Endothelial cell (in vitro differentiated cells): ENCODE measurements at regions not wholly inside any gene's neighbourhood (a gene's known extent, or its start where the extent isn't known, plus 50 kb on each side); places are given as distances from the start of the nearest gene placed in this dataset.
"Not testable (repeated sequence)": the region's sequence is repeated elsewhere in the genome, so short reads cannot be mapped to it uniquely, and the experiment has no call there.

Experiments used
- DNase-seq: peaks from one replicate; pipeline ENCODE4 v3.0.0; 2021; ENCODE audit warnings: low spot score
- H3K27ac Mint-ChIP-seq: one replicate; pipeline ENCODE4 v1.8.0; 2021; ENCODE audit warnings: mixed read lengths, inconsistent platforms; ENCODE audit not compliant: unreplicated experiment
- H3K27me3 Mint-ChIP-seq: one replicate; pipeline ENCODE4 v1.8.0; 2021; ENCODE audit warnings: mild to moderate bottlenecking, moderate library complexity, mixed read lengths, inconsistent platforms; ENCODE audit not compliant: unreplicated experiment
- H3K36me3 Mint-ChIP-seq: one replicate; pipeline ENCODE4 v1.8.0; 2021; ENCODE audit warnings: mild to moderate bottlenecking, low read depth, mixed read lengths, inconsistent platforms; ENCODE audit not compliant: unreplicated experiment
- H3K4me1 Mint-ChIP-seq: one replicate; pipeline ENCODE4 v1.8.0; 2021; ENCODE audit warnings: mild to moderate bottlenecking, mixed read lengths, inconsistent platforms; ENCODE audit not compliant: unreplicated experiment
- H3K4me3 Mint-ChIP-seq: one replicate; pipeline ENCODE4 v1.8.0; 2021; ENCODE audit warnings: mild to moderate bottlenecking, mixed read lengths, inconsistent platforms; ENCODE audit not compliant: unreplicated experiment
- H3K9me3 Mint-ChIP-seq: one replicate; pipeline ENCODE4 v1.8.0; 2021; ENCODE audit warnings: mixed read lengths, inconsistent platforms; ENCODE audit not compliant: unreplicated experiment
- CTCF ChIP-seq: fragments of 200-600 bp; sonication (generic); IDR thresholded peaks from one replicate; pipeline ENCODE4 v1.5.0; 2021; ENCODE audit warnings: antibody characterized with exemption; ENCODE audit not compliant: unreplicated experiment

DNA sequence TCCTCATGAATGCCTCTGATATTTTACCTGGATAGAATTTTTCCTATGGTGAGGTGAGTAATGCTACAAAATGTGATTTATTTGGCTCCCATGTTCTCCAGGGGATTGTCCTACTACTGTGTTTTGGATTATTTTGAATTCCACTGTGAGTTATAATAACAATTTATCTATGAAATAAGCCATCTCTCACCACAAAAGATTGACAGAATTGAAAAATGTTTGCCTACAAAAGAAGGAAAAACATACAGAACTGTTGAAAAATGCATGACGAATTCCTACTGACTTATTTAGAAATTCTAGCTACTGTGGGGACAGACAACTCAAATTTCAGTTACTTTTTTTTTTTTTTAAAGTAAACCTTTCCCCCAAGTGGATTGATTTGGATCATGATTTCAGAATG, 463.7 kb upstream of the GRIN3A start:
- H3K27ac Mint-ChIP-seq: no peak overlapping the region
- peaks cover 11% of the 10 kb centered on the region for H3K9me3 Mint-ChIP-seq
- no peak overlapping the region for H3K4me3 Mint-ChIP-seq
- no peak for TF ChIP-seq CTCF
- no peaks in the 10 kb centered on the region for H3K36me3 Mint-ChIP-seq
- no peak for DNase-seq
- no peaks in the 10 kb centered on the region for H3K4me1 Mint-ChIP-seq
- H3K27me3 Mint-ChIP-seq: no peaks in the 10 kb centered on the region

DNA sequence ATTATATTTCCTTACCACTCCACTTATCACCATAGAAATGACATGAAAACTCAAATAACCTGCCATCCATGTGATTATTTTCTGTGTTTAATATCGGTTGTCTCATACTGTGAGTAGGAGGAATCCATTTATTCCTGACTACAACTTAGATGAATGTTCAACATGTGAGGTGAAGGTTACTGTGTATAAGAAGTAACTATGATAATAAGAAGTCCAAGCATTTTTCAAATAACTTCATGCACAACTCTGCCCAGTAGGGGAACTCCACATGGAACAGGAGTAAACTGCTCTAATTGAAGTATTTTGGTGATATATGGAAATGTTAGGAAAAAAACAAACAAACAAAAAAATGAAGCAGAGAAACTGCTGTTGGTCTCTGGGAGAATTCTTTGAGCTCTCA, 447.5 kb upstream of the GRIN3A start:
- TF ChIP-seq CTCF: no peak
- Mint-ChIP-seq H3K4me3 (no peak overlapping the region), H3K36me3 (no peaks in the 10 kb centered on the region), H3K27ac (no peak overlapping the region), H3K27me3 (no peaks in the 10 kb centered on the region), H3K9me3 (peaks cover 15% of the 10 kb centered on the region), H3K4me1 (no peaks in the 10 kb centered on the region)
- no peak for DNase-seq

DNA sequence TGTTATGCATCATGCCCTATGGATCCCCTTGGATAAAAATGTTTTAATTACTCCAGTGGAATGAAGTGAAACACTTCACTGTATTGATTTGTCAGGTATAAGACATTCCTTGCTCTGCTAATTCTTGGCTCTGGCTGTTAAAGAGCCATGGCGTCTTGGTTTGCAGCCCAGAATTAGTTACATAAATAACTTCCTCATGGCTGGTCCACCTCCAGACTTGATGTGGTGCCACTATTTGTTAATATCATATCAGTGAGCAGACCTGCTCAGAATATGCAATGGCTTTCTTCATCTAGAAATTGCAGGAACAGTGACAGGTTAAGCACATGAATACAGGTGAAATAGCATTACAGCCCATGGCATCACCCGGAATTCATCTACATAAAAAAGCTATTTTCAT, 446.9 kb upstream of the GRIN3A start:
- no peak for DNase-seq
- H3K36me3 Mint-ChIP-seq: no peaks in the 10 kb centered on the region
- H3K4me3 Mint-ChIP-seq: no peak overlapping the region
- H3K4me1 Mint-ChIP-seq: no peaks in the 10 kb centered on the region
- H3K27me3 Mint-ChIP-seq: no peaks in the 10 kb centered on the region
- H3K27ac Mint-ChIP-seq: no peak overlapping the region
- H3K9me3 Mint-ChIP-seq: peaks cover 12% of the 10 kb centered on the region
- TF ChIP-seq CTCF: no peak

GRCh38 chr9:102178811-102179210, 440.4 kb upstream of the GRIN3A start:
- Mint-ChIP-seq H3K4me3 (no peak overlapping the region), H3K4me1 (no peaks in the 10 kb centered on the region), H3K9me3 (peaks cover 20% of the 10 kb centered on the region), H3K27ac (no peak overlapping the region), H3K36me3 (peaks cover 13% of the 10 kb centered on the region), H3K27me3 (peaks cover 1% of the 10 kb centered on the region)
- DNase-seq: no peak
- no peak for TF ChIP-seq CTCF

DNA sequence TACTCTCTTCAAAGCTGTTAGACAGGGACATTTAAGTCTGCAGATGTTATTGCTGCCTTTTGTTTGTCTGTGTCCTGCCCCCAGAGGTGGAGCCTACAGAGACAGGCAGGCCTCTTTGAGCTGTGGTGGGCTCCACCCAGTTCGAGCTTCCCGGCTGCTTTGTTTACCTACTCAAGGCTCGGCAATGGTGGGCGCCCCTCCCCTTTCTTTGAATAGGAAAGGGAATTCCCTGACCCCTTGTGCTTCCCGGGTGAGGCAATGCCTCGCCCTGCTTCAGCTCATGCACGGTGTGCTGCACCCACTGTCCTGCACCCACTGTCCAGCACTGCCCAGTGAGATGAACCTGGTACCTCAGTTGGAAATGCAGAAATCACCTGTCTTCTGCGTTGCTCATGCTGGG, 435.8 kb upstream of the GRIN3A start:
- Mint-ChIP-seq H3K36me3 (peaks cover 13% of the 10 kb centered on the region), H3K9me3 (peaks cover 22% of the 10 kb centered on the region)
- not testable (repeated sequence) for H3K4me3 Mint-ChIP-seq, H3K27me3 Mint-ChIP-seq, DNase-seq, H3K27ac Mint-ChIP-seq, H3K4me1 Mint-ChIP-seq

- Mint-ChIP-seq H3K27me3 (no peaks in the 10 kb centered on the region), H3K9me3 (peaks cover 17% of the 10 kb centered on the region), H3K4me3 (no peak overlapping the region), H3K27ac (no peak overlapping the region), H3K4me1 (no peaks in the 10 kb centered on the region), H3K36me3 (no peaks in the 10 kb centered on the region)
- DNase-seq: no peak
- no peak for TF ChIP-seq CTCF
Measured at GRCh38 chr9:102164247-102164646, 425.8 kb upstream of the GRIN3A start.

- not testable (repeated sequence) for DNase-seq
Measured at GRCh38 chr9:102153081-102153480, 414.6 kb upstream of the GRIN3A start.

More at GRCh38 chr9:102153081-102153480, 414.6 kb upstream of the GRIN3A start:
- not testable (repeated sequence) for H3K4me1 Mint-ChIP-seq, H3K4me3 Mint-ChIP-seq, H3K27me3 Mint-ChIP-seq, H3K36me3 Mint-ChIP-seq, H3K27ac Mint-ChIP-seq
- peaks cover 15% of the 10 kb centered on the region for H3K9me3 Mint-ChIP-seq
